ENCODE measurements at regions not wholly inside any gene's neighbourhood (a gene's known extent, or its start where the extent isn't known, plus 50 kb on each side); places are given as distances from the start of the nearest gene placed in this dataset.

DNA sequence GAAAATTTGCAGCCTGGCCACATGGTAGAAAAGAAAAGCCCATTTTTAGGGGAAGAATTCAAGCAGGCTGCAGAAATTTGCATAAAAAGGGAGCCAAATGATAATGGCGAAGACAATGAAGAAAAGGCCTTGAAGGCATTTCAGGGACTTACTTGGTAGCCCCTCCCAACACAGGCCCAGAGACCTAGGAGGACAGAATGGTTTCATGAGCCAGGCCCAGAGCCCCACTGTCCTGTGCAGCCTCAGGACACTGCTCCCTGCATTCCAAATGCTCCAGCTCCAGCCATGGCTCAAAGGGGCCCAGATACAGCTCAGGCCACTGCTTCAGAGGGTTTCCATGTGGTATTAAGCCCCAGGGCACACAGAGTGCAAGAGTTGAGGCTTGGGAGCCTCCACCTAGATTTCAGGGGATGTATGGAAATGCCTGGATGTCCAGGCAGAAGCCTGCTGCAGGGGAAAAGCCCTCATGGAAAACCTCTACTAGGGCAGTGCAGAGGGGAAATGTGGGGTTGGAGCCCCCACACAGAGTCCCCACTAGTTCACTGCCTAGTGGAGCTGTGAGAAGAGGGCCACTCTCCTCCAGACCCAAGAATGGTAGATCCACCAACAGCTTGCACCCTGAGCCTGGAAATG lies 271.7 kb upstream of the KLF3 start:
- peaks cover 0 to 6% of the 10 kb centered on the region in 2 donors for H3K9me3 ChIP-seq (ENCODE audit: control insufficient read depth in 1 of 2, low read length in 2 of 2)
- no peak overlapping the region for H3K27ac ChIP-seq (ENCODE audit: low read depth, low read length)
- ChIA-PET POLR2A (ENCODE audit: partially characterized antibody) (no interaction called here), CTCF (ENCODE audit: partially characterized antibody) (no interaction called here)
- H3K4me1 ChIP-seq (ENCODE audit: insufficient read depth, low read length) = no peaks in the 10 kb centered on the region
- intact Hi-C loops (cut with micrococcal nuclease) = no loop called here
- Mint-ChIP-seq H3K9me3 (peaks cover 7 to 47% (median 32%) of the 10 kb centered on the region in 8 donors), H3K36me3 (peaks cover 12 to 18% of the 10 kb centered on the region in 2 donors), H3K4me1 (peaks cover 0 to 2% (median 0%) of the 10 kb centered on the region in 4 donors), H3K27me3 (no peaks in the 10 kb centered on the region), H3K27ac (no peak overlapping the region), H3K4me3 (peak overlapping the region in 1 of 8 donors; percentile 59)
- no peak for DNase-seq
- no peaks in the 10 kb centered on the region for H3K36me3 ChIP-seq (ENCODE audit: insufficient read depth, low read length)
- no peaks in the 10 kb centered on the region for H3K27me3 ChIP-seq (ENCODE audit: insufficient read depth, low read length)
- H3K4me3 ChIP-seq (ENCODE audit: low read length in 2 of 2) = no peak overlapping the region

DNA sequence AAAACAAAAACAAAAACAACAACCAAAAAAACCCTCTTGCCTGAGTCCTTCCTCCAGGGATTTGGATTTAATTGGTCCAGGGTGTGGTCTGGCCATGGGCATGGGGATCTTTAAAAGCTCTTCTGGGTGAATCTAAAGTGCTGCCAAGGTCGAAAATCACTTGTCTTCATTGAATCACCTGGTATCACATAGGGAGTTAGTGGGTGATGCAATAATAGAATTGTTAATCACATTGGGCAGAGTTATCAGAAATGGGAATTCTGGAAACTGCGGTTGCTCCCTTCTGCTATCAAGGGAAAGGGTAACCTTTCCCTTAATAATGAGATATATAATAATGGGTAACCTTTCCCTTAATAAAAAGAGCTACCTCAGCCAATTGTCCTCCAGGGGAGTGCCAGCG lies 267.9 kb upstream of the KLF3 start:
- peaks cover 6 to 8% of the 10 kb centered on the region in 2 donors for H3K36me3 Mint-ChIP-seq
- H3K9me3 Mint-ChIP-seq = peaks cover 7 to 27% (median 16%) of the 10 kb centered on the region in 8 donors
- intact Hi-C loops (cut with micrococcal nuclease) = no loop called here
- Histone ChIP-seq H3K36me3 (ENCODE audit: insufficient read depth, low read length) (no peaks in the 10 kb centered on the region), H3K27me3 (ENCODE audit: insufficient read depth, low read length) (no peaks in the 10 kb centered on the region), H3K9me3 (ENCODE audit: control insufficient read depth in 1 of 2, low read length in 2 of 2) (no peaks in the 10 kb centered on the region), H3K4me1 (ENCODE audit: insufficient read depth, low read length) (no peaks in the 10 kb centered on the region), H3K4me3 (ENCODE audit: low read length in 2 of 2) (no peak overlapping the region), H3K27ac (ENCODE audit: low read depth, low read length) (no peak overlapping the region)
- H3K27ac Mint-ChIP-seq = no peak overlapping the region
- ChIA-PET POLR2A (ENCODE audit: partially characterized antibody) (no interaction called here), CTCF (ENCODE audit: partially characterized antibody) (interaction anchor here (1.3 kb wide), 1 partner anchor 279 kb away, joined by 3 read pairs; no protein-coding TSS in a partner anchor)
- DNase-seq = no peak
- peaks cover 0 to 4% (median 2%) of the 10 kb centered on the region in 4 donors for H3K4me1 Mint-ChIP-seq
- H3K4me3 Mint-ChIP-seq = no peak overlapping the region
- no peaks in the 10 kb centered on the region for H3K27me3 Mint-ChIP-seq

DNA sequence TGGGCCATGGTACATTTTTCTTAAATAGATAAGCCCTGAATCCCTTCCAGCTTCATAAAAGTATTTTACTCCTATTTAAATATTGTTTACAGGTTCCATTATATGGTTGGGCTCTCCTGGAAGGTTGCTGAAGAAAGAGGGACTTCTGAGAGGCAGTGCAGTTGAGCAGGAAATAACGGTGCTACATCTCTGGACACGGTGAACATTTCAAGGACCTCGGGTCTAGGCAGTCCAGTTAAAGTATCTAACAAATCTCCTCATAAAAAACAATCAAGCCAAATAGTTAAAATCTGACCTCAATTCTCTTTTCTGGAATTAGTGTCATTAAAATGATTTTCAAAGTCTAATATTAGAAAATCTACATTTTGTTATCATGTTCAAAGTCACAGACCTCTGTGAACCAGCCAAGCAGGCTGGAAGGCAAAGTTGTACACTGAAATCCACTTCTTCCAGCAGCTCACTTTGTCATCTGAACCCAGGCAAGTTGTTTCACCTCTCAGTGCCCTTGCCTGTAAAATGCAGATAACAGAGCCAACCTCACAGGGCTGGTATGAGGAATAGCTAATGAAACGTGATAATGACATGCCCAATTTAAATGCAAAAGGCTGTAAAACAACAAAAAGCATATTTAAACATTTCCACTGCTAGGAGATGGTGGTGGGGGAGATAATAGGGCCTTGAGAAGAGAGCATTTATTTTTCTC lies 267.0 kb upstream of the KLF3 start:
- no peak overlapping the region for H3K27ac Mint-ChIP-seq
- no peak for DNase-seq
- H3K27me3 ChIP-seq (ENCODE audit: insufficient read depth, low read length) = no peaks in the 10 kb centered on the region
- POLR2A ChIA-PET (ENCODE audit: partially characterized antibody) = interaction anchor here (1.0 kb wide), 1 partner anchor 113 kb away, joined by 3 read pairs; no protein-coding TSS in a partner anchor
- H3K27ac ChIP-seq (ENCODE audit: low read depth, low read length) = no peak overlapping the region
- H3K4me1 ChIP-seq (ENCODE audit: insufficient read depth, low read length) = no peaks in the 10 kb centered on the region
- peaks cover 0 to 4% (median 2%) of the 10 kb centered on the region in 4 donors for H3K4me1 Mint-ChIP-seq
- CTCF ChIA-PET (ENCODE audit: partially characterized antibody) = no interaction called here
- H3K4me3 Mint-ChIP-seq = no peak overlapping the region
- H3K4me3 ChIP-seq (ENCODE audit: low read length in 2 of 2) = no peak overlapping the region
- H3K9me3 ChIP-seq (ENCODE audit: control insufficient read depth in 1 of 2, low read length in 2 of 2) = no peaks in the 10 kb centered on the region
- peaks cover 1 to 18% (median 7%) of the 10 kb centered on the region in 8 donors for H3K9me3 Mint-ChIP-seq
- no peaks in the 10 kb centered on the region for H3K27me3 Mint-ChIP-seq
- intact Hi-C loops (cut with micrococcal nuclease) = no loop called here
- H3K36me3 Mint-ChIP-seq = peaks cover 0 to 2% of the 10 kb centered on the region in 2 donors
- H3K36me3 ChIP-seq (ENCODE audit: insufficient read depth, low read length) = no peaks in the 10 kb centered on the region

DNA sequence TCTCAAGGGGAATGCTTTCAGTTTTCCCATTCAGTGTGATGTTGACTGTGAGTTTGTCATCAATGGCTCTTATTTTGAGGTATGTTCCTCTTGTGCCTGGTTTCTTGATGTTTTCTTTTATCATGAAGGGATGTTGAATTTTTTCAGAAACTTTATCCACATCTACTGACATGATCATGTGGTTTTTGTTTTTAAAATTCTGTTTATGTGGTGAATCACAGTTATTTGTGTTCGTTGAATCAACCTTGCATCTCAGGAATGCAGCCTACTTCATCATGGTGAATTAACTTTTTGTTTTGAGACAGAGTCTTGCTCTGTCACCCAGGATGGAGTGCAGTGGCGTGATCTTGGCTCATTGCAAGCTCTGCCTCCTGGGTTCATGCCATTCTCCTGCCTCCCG lies 263.1 kb upstream of the KLF3 start:
- H3K4me3 ChIP-seq (ENCODE audit: low read length in 2 of 2) = no peak overlapping the region

DNA sequence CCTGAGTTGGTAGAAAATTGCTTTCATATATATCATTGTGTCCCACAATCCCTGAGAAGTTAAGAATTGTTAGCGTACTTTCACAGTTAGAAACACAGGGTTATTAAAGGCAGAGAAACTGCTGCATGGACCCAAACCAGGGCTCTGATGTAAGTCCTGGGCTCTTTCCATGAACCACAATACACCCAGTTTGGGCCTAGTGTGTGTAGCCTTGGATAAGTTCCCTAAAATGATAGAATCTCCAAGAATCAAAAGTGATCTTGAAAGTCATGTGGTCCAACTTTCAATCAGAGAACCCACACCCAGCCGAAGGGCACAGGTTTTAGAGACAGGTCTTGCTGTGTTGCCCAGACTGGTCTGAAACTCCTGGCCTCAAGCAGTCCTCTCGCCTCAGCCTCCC lies 257.8 kb upstream of the KLF3 start:
- ChIA-PET POLR2A (ENCODE audit: partially characterized antibody) (no interaction called here), CTCF (ENCODE audit: partially characterized antibody) (no interaction called here)
- Mint-ChIP-seq H3K27ac (no peak overlapping the region), H3K36me3 (no peaks in the 10 kb centered on the region), H3K4me3 (no peak overlapping the region), H3K27me3 (peaks cover 1 to 2% of the 10 kb centered on the region in 2 donors), H3K9me3 (no peaks in the 10 kb centered on the region), H3K4me1 (no peaks in the 10 kb centered on the region)
- Histone ChIP-seq H3K27ac (ENCODE audit: low read depth, low read length) (no peak overlapping the region), H3K4me3 (ENCODE audit: low read length in 2 of 2) (no peak overlapping the region), H3K36me3 (ENCODE audit: insufficient read depth, low read length) (no peaks in the 10 kb centered on the region), H3K4me1 (ENCODE audit: insufficient read depth, low read length) (no peaks in the 10 kb centered on the region), H3K9me3 (ENCODE audit: control insufficient read depth in 1 of 2, low read length in 2 of 2) (no peaks in the 10 kb centered on the region), H3K27me3 (ENCODE audit: insufficient read depth, low read length) (no peaks in the 10 kb centered on the region)
- intact Hi-C loops (cut with micrococcal nuclease) = no loop called here
- no peak for DNase-seq

More for the DNA sequence above, 263.1 kb upstream of the KLF3 start:
- POLR2A ChIA-PET (ENCODE audit: partially characterized antibody) = no interaction called here
- H3K4me1 Mint-ChIP-seq = peaks cover 0 to 4% (median 2%) of the 10 kb centered on the region in 4 donors
- Histone ChIP-seq H3K36me3 (ENCODE audit: insufficient read depth, low read length) (no peaks in the 10 kb centered on the region), H3K4me1 (ENCODE audit: insufficient read depth, low read length) (no peaks in the 10 kb centered on the region), H3K27ac (ENCODE audit: low read depth, low read length) (no peak overlapping the region), H3K9me3 (ENCODE audit: control insufficient read depth in 1 of 2, low read length in 2 of 2) (no peaks in the 10 kb centered on the region), H3K27me3 (ENCODE audit: insufficient read depth, low read length) (no peaks in the 10 kb centered on the region)
- H3K4me3 Mint-ChIP-seq = no peak overlapping the region
- H3K36me3 Mint-ChIP-seq = no peaks in the 10 kb centered on the region
- H3K27me3 Mint-ChIP-seq = peaks cover 0 to 1% of the 10 kb centered on the region in 2 donors
- no peak overlapping the region for H3K27ac Mint-ChIP-seq
- intact Hi-C loops (cut with micrococcal nuclease) = no loop called here
- DNase-seq = no peak
- peaks cover 0 to 3% (median 0%) of the 10 kb centered on the region in 8 donors for H3K9me3 Mint-ChIP-seq
- CTCF ChIA-PET (ENCODE audit: partially characterized antibody) = no interaction called here

DNA sequence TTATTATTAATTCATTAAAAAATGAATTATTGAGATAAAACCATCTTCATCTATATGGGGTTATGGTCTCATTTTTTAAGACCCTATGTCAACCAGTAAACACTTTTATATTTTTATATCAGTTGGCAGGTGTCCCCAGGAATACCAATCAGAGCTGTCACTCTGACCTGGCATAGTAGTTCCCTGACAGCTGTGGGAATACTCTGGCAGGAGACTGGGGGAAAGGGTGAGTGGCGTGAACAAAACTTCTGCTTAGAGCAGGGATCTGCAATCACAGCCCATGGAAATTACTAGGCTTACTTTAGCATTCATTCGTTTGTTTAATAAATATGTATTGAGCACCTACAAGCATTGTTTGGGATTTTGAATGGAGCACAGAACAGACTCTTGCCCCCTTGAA lies 254.1 kb upstream of the KLF3 start:
- no peaks in the 10 kb centered on the region for H3K27me3 ChIP-seq (ENCODE audit: insufficient read depth, low read length)
- Mint-ChIP-seq H3K27ac (no peak overlapping the region), H3K4me1 (peaks cover 0 to 2% (median under 1%) of the 10 kb centered on the region in 4 donors), H3K36me3 (no peaks in the 10 kb centered on the region), H3K27me3 (peaks cover 0 to 2% of the 10 kb centered on the region in 2 donors), H3K4me3 (no peak overlapping the region), H3K9me3 (no peaks in the 10 kb centered on the region)
- H3K27ac ChIP-seq (ENCODE audit: low read depth, low read length) = no peak overlapping the region
- intact Hi-C loops (cut with micrococcal nuclease) = no loop called here
- ChIA-PET POLR2A (ENCODE audit: partially characterized antibody) (no interaction called here), CTCF (ENCODE audit: partially characterized antibody) (no interaction called here)
- no peaks in the 10 kb centered on the region for H3K36me3 ChIP-seq (ENCODE audit: insufficient read depth, low read length)
- no peaks in the 10 kb centered on the region for H3K9me3 ChIP-seq (ENCODE audit: control insufficient read depth in 1 of 2, low read length in 2 of 2)
- no peak overlapping the region for H3K4me3 ChIP-seq (ENCODE audit: low read length in 2 of 2)
- H3K4me1 ChIP-seq (ENCODE audit: insufficient read depth, low read length) = no peaks in the 10 kb centered on the region
- DNase-seq = no peak

DNA sequence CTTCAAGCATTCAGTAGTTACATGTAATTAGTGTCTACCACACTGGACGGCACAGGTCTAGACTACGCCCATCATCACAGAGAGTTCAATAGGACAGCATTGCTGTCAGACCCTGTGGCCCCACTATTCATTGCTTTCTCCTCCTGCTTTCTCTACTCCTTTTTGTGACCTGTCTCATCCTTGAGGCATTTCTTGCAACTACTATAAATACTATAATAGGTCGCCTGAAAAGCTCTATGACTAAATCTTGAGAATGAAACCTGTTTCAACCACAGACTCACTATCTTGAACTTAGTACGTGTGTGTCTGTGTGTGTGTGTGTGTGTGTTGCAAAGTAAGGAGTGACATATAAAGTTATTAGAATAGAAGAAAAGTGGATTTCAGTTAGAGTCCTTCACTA lies 252.9 kb upstream of the KLF3 start:
- no peak for DNase-seq
- intact Hi-C loops (cut with micrococcal nuclease) = no loop called here
- Mint-ChIP-seq H3K36me3 (no peaks in the 10 kb centered on the region), H3K9me3 (no peaks in the 10 kb centered on the region), H3K27ac (no peak overlapping the region), H3K4me3 (no peak overlapping the region), H3K4me1 (peaks cover 0 to 2% (median under 1%) of the 10 kb centered on the region in 4 donors), H3K27me3 (peaks cover 0 to 2% of the 10 kb centered on the region in 2 donors)
- CTCF ChIA-PET (ENCODE audit: partially characterized antibody) = interaction anchor here (1.2 kb wide), 1 partner anchor 724 kb away, joined by 3 read pairs; no protein-coding TSS in a partner anchor
- H3K36me3 ChIP-seq (ENCODE audit: insufficient read depth, low read length) = no peaks in the 10 kb centered on the region
- no peaks in the 10 kb centered on the region for H3K9me3 ChIP-seq (ENCODE audit: control insufficient read depth in 1 of 2, low read length in 2 of 2)
- H3K27ac ChIP-seq (ENCODE audit: low read depth, low read length) = no peak overlapping the region
- H3K4me3 ChIP-seq (ENCODE audit: low read length in 2 of 2) = no peak overlapping the region
- no peaks in the 10 kb centered on the region for H3K27me3 ChIP-seq (ENCODE audit: insufficient read depth, low read length)
- no peaks in the 10 kb centered on the region for H3K4me1 ChIP-seq (ENCODE audit: insufficient read depth, low read length)
- POLR2A ChIA-PET (ENCODE audit: partially characterized antibody) = no interaction called here

Measured in CD4-positive, alpha-beta memory T cell (primary cell).